IMR-90 (cell line): ENCODE measurements at regions not wholly inside any gene's neighbourhood (a gene's known extent, or its start where the extent isn't known, plus 50 kb on each side); places are given as distances from the start of the nearest gene placed in this dataset.

Experiments used
- BHLHE40 ChIP-seq: fragments of 150-350 bp; IDR thresholded peaks from 2 replicates; pipeline ENCODE4 v1.6.1; 2016; ENCODE audit warnings: mild to moderate bottlenecking, low read depth, low read length
- CEBPB ChIP-seq: IDR thresholded peaks from 2 replicates; pipeline ENCODE4 v1.6.1; 2012; ENCODE audit warnings: low read depth, low read length, improper control_type of control experiment
- CTCF ChIP-seq: conservative IDR thresholded peaks from 2 replicates; pipeline ENCODE4 v1.5.1; 2012; ENCODE audit warnings: mild to moderate bottlenecking, low read depth, low read length, improper control_type of control experiment
- FOS ChIP-seq: fragments of 150-350 bp; IDR thresholded peaks from 2 replicates; pipeline ENCODE4 v1.6.1; 2016; ENCODE audit warnings: low read depth, low read length
- MAFK ChIP-seq: IDR thresholded peaks from 2 replicates; pipeline ENCODE4 v1.6.1; 2012; ENCODE audit warnings: low read depth, low read length, improper control_type of control experiment
- MAZ ChIP-seq: IDR thresholded peaks from 2 replicates; pipeline ENCODE4 v1.6.1; 2012; ENCODE audit warnings: low read depth, mild to moderate bottlenecking, low read length, improper control_type of control experiment, moderate library complexity, borderline replicate concordance
- POLR2A ChIP-seq: IDR thresholded peaks from 2 replicates; pipeline ENCODE4 v1.6.1; 2012; ENCODE audit warnings: mild to moderate bottlenecking, low read depth, low read length
- RAD21 ChIP-seq: IDR thresholded peaks from 2 replicates; pipeline ENCODE4 v1.6.1; 2012; ENCODE audit warnings: low read length, improper control_type of control experiment
- RCOR1 ChIP-seq: IDR thresholded peaks from 2 replicates; pipeline ENCODE4 v1.6.1; 2012; ENCODE audit warnings: mild to moderate bottlenecking, low read length, improper control_type of control experiment; ENCODE audit not compliant: insufficient replicate concordance
- RFX5 ChIP-seq: IDR thresholded peaks from 2 replicates; pipeline ENCODE4 v1.8.0; 2012; ENCODE audit warnings: low read depth, mild to moderate bottlenecking, low read length, moderate library complexity
- SMC3 ChIP-seq: fragments of 150-350 bp; IDR thresholded peaks from 2 replicates; pipeline ENCODE4 v1.6.1; 2016; ENCODE audit warnings: low read depth, mild to moderate bottlenecking, antibody characterized with exemption, low read length, moderate library complexity
- USF2 ChIP-seq: fragments of 150-350 bp; IDR thresholded peaks from 2 replicates; pipeline ENCODE4 v1.6.1; 2017; ENCODE audit warnings: mild to moderate bottlenecking, antibody characterized with exemption, low read length, low read depth
- TF ChIP-seq, protein P1 (sequence below): fragments of 150-350 bp; IDR thresholded peaks from 2 replicates; pipeline ENCODE4 v1.6.1; 2016; ENCODE audit warnings: low read depth, mild to moderate bottlenecking, low read length, moderate library complexity, borderline replicate concordance

GRCh38 chr12:90299121-90299520 is 590.5 kb upstream of the ATP2B1 start:
- TF ChIP-seq POLR2A, result no peak
- TF ChIP-seq CTCF, result no peak
- no peak for TF ChIP-seq FOS
- TF ChIP-seq BHLHE40, result no peak
- TF ChIP-seq RFX5, result no peak
- no peak for TF ChIP-seq RCOR1
- TF ChIP-seq CEBPB, result no peak
- TF ChIP-seq, protein P1, sequence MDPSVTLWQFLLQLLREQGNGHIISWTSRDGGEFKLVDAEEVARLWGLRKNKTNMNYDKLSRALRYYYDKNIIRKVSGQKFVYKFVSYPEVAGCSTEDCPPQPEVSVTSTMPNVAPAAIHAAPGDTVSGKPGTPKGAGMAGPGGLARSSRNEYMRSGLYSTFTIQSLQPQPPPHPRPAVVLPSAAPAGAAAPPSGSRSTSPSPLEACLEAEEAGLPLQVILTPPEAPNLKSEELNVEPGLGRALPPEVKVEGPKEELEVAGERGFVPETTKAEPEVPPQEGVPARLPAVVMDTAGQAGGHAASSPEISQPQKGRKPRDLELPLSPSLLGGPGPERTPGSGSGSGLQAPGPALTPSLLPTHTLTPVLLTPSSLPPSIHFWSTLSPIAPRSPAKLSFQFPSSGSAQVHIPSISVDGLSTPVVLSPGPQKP, result no peak
- no peak for TF ChIP-seq RAD21
- TF ChIP-seq MAFK, result no peak
- TF ChIP-seq USF2, result no peak
- no peak for TF ChIP-seq SMC3
- TF ChIP-seq MAZ, result no peak
